Nephron (organoid): ENCODE measurements at regions not wholly inside any gene's neighbourhood (a gene's known extent, or its start where the extent isn't known, plus 50 kb on each side); places are given as distances from the start of the nearest gene placed in this dataset.
"Not testable (repeated sequence)": the region's sequence is repeated elsewhere in the genome, so short reads cannot be mapped to it uniquely, and the experiment has no call there.

Experiments
- H3K27ac Mint-ChIP-seq, 3 experiments: 2 replicates each; pipeline ENCODE4 v1.8.0; 2020; ENCODE audit warnings: mixed read lengths in 3 of 3, mild to moderate bottlenecking in 2 of 3, moderate library complexity in 1 of 3
- H3K27me3 Mint-ChIP-seq: 2 replicates; pipeline ENCODE4 v1.8.0; 2021; ENCODE audit warnings: low read depth, mild to moderate bottlenecking, moderate library complexity, mixed read lengths
- H3K36me3 Mint-ChIP-seq: 2 replicates; pipeline ENCODE4 v1.8.0; 2020; ENCODE audit warnings: low read depth, mixed read lengths
- H3K4me1 Mint-ChIP-seq: 2 replicates; pipeline ENCODE4 v1.8.0; 2020; ENCODE audit warnings: mixed read lengths
- H3K4me3 Mint-ChIP-seq, 3 experiments: 2 replicates each; pipeline ENCODE4 v1.8.0; 2020; ENCODE audit warnings: mild to moderate bottlenecking in 3 of 3, mixed read lengths in 3 of 3, moderate library complexity in 2 of 3
- H3K9me3 Mint-ChIP-seq: 2 replicates; pipeline ENCODE4 v1.8.0; 2020; ENCODE audit warnings: mixed read lengths
- TF ChIP-seq, protein P1 (sequence below), 3 experiments: fragments of 200-600 bp; sonication (generic); IDR thresholded peaks; one replicate each; pipeline ENCODE4 v1.5.0; 2021; ENCODE audit warnings: antibody characterized with exemption in 3 of 3; ENCODE audit not compliant: unreplicated experiment in 3 of 3

DNA sequence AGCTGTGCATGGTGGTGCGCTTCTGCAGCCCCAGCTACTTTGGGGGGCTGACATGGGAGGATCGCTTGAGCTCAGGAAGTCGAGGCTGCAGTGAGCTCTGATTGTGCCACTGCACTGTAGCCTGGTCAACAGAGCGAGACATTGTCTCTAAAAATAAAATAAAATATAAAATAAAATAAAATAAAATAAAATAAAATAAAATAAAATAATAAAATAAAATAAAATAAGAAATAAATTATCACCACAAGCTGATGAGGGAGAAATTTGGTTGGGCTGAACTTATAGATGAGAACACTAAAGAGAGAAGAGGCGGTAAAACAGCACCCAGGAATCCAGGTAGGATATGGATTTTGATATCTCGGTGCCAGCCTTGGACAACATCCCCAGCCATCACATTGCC is 933.7 kb downstream of the NLGN4X start:
- Mint-ChIP-seq H3K9me3 (peaks cover 2% of the 10 kb centered on the region), H3K4me1 (no peaks in the 10 kb centered on the region), H3K4me3 (no peak overlapping the region), H3K36me3 (peaks cover 3% of the 10 kb centered on the region), H3K27me3 (no peaks in the 10 kb centered on the region), H3K27ac (no peak overlapping the region)
- TF ChIP-seq, protein P1, sequence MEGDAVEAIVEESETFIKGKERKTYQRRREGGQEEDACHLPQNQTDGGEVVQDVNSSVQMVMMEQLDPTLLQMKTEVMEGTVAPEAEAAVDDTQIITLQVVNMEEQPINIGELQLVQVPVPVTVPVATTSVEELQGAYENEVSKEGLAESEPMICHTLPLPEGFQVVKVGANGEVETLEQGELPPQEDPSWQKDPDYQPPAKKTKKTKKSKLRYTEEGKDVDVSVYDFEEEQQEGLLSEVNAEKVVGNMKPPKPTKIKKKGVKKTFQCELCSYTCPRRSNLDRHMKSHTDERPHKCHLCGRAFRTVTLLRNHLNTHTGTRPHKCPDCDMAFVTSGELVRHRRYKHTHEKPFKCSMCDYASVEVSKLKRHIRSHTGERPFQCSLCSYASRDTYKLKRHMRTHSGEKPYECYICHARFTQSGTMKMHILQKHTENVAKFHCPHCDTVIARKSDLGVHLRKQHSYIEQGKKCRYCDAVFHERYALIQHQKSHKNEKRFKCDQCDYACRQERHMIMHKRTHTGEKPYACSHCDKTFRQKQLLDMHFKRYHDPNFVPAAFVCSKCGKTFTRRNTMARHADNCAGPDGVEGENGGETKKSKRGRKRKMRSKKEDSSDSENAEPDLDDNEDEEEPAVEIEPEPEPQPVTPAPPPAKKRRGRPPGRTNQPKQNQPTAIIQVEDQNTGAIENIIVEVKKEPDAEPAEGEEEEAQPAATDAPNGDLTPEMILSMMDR (IDR thresholded peaks at IDR 0.05; ENCODE audit: unreplicated experiment in 3 of 3), result no peak

DNA sequence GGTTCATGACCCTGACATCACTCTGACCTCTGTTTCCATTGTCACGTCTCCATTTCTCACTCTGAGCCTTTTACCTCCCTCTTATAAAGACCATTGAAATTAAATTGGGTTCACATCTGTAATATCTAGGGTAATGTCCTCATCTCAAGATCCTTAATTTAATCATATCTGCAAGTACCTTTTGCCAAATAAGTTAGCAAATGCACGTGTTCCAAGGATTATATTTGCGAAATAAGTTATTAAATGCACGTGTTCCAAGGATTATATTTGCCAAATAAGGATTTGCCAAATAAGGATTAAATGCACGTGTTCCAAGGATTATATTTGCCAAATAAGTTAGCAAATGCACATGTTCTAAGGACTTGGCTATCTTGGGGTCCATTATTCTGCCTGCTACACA is 938.0 kb downstream of the NLGN4X start:
- Mint-ChIP-seq H3K4me3 (no peak overlapping the region), H3K36me3 (peaks cover 4% of the 10 kb centered on the region), H3K27ac (no peak overlapping the region), H3K27me3 (no peaks in the 10 kb centered on the region), H3K4me1 (no peaks in the 10 kb centered on the region), H3K9me3 (peaks cover 12% of the 10 kb centered on the region)
- TF ChIP-seq, protein P1 (IDR thresholded peaks at IDR 0.05; ENCODE audit: unreplicated experiment in 3 of 3), result no peak

DNA sequence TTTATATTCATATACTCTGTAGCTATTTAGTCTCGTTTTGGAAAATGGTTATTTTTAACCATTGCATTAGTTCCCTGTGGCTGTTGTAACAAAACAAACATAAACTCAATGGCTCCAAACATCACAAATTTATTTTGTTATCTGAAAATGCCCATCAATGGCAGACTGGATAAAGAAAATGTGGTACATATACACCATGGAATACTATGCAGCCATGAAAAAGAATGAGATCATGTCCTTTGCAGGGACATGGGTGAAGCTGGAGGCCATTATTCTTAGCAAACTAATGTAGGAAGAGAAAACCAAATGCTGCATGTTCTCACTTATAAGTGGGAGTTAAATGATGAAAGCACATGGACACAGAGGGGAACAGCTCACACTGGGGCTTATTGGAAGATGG is 938.7 kb downstream of the NLGN4X start:
- not testable (repeated sequence) for H3K27me3 Mint-ChIP-seq, H3K4me3 Mint-ChIP-seq, H3K27ac Mint-ChIP-seq, H3K4me1 Mint-ChIP-seq, H3K36me3 Mint-ChIP-seq
- peaks cover 12% of the 10 kb centered on the region for H3K9me3 Mint-ChIP-seq

DNA sequence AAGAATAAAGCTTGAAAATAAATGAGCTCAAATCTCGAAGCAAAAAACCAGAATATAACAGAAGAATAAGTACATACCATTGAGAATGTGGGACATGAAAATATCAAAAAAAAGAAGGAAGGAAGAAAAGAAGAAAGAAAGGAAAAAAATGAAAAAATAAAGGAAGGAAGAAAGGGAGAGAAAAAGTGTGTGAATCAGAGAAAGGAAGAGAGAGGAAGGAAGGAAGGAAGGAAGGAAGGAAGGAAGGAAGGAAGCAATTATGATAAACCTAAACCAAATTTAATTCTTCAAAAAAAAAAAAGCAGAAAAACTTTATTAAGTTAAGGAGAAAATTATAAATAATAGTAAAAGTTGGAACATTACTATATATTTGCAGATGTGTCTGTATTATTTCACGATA is 949.8 kb downstream of the NLGN4X start:
- no peak overlapping the region for H3K4me3 Mint-ChIP-seq
- H3K9me3 Mint-ChIP-seq, result no peaks in the 10 kb centered on the region
- no peaks in the 10 kb centered on the region for H3K36me3 Mint-ChIP-seq
- H3K4me1 Mint-ChIP-seq, result no peaks in the 10 kb centered on the region
- H3K27me3 Mint-ChIP-seq, result no peaks in the 10 kb centered on the region
- no peak overlapping the region for H3K27ac Mint-ChIP-seq
- TF ChIP-seq, protein P1 (IDR thresholded peaks at IDR 0.05; ENCODE audit: unreplicated experiment in 3 of 3), result no peak

DNA sequence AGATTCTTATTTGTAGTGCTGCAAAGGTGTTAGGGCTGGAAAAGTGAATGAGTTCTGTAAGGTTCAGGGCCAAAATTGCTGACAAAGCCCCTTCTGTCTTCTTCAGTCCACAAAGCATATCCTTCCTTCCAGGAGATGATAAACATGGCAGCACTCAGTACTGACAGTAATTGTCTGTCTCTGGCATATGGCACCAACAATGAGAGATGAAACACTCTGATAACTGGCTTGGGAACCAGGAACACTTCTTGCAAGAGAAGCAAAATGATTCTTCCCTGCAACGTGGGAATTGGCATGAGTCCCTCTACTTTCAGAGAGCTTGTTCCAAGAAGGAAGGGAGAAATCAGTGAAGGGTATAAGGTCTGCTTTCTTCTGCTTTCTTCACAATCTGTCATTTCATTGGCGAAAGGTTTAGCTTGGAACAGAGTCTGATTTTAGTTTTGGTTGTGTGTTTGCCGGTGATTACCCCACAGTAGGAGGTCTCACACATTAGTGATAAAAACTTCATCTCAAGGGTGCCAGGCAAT is 963.3 kb downstream of the NLGN4X start:
- no peaks in the 10 kb centered on the region for H3K36me3 Mint-ChIP-seq
- no peak overlapping the region for H3K4me3 Mint-ChIP-seq
- no peaks in the 10 kb centered on the region for H3K4me1 Mint-ChIP-seq
- H3K27me3 Mint-ChIP-seq, result peaks cover 3% of the 10 kb centered on the region
- no peak overlapping the region for H3K27ac Mint-ChIP-seq
- TF ChIP-seq, protein P1 (IDR thresholded peaks at IDR 0.05; ENCODE audit: unreplicated experiment in 3 of 3), result no peak
- H3K9me3 Mint-ChIP-seq, result peaks cover 2% of the 10 kb centered on the region

DNA sequence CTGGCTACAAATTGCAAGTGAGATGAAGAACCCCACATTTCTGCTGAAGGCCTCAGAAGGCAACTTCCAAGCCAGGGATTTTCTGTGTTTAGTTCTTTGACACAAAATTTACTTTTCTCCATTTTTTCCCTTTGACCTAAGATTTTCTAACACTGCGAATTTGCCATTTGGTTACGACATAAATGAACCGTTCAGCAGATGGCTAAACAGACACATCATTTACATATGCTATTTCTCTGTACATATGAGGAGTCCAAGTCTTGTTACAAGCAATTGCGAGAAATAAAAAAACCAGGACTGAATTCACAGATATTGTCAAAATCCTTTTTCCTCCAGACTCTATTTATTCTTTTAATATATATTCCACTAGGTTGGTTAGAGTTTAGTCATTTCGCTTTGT is 978.6 kb downstream of the NLGN4X start:
- H3K9me3 Mint-ChIP-seq, result no peaks in the 10 kb centered on the region
- no peak overlapping the region for H3K4me3 Mint-ChIP-seq
- H3K36me3 Mint-ChIP-seq, result no peaks in the 10 kb centered on the region
- H3K4me1 Mint-ChIP-seq, result peaks cover 7% of the 10 kb centered on the region
- no peak overlapping the region for H3K27ac Mint-ChIP-seq
- TF ChIP-seq, protein P1 (IDR thresholded peaks at IDR 0.05; ENCODE audit: unreplicated experiment in 3 of 3), result no peak
- no peaks in the 10 kb centered on the region for H3K27me3 Mint-ChIP-seq
